Liver (tissue), 3 donors: ENCODE measurements at regions not wholly inside any gene's neighbourhood (a gene's known extent, or its start where the extent isn't known, plus 50 kb on each side); places are given as distances from the start of the nearest gene placed in this dataset.

ENCODE experiments used
- ATF3 ChIP-seq: IDR thresholded peaks from 2 replicates; pipeline ENCODE4 v1.6.1; 2016; ENCODE audit warnings: antibody characterized with exemption
- GABPA ChIP-seq, 2 donors: IDR thresholded peaks in 1 of 2; conservative IDR thresholded peaks in 1 of 2; 2 replicates each; pipeline ENCODE4 v1.6.1; 2016; ENCODE audit warnings: antibody characterized with exemption in 2 of 2, mild to moderate bottlenecking in 1 of 2, moderate library complexity in 1 of 2
- HNF4A ChIP-seq, 2 donors: conservative IDR thresholded peaks; 2 replicates each; pipeline ENCODE4 v1.6.1; 2016; ENCODE audit warnings: antibody characterized with exemption in 2 of 2, mild to moderate bottlenecking in 2 of 2
- JUND ChIP-seq, 2 donors: IDR thresholded peaks; 2 replicates each; pipeline ENCODE4 v1.6.1; 2016; ENCODE audit warnings: antibody characterized with exemption in 2 of 2
- MAX ChIP-seq: IDR thresholded peaks from 2 replicates; pipeline ENCODE4 v1.6.1; 2016; ENCODE audit warnings: antibody characterized with exemption
- RAD21 ChIP-seq, 2 donors: IDR thresholded peaks; 2 replicates each; pipeline ENCODE4 v1.6.1; 2016; ENCODE audit warnings: antibody characterized with exemption in 2 of 2, mild to moderate bottlenecking in 2 of 2
- RXRA ChIP-seq, 2 donors: IDR thresholded peaks; 2 replicates each; pipeline ENCODE4 v1.6.1; 2017 to 2018; ENCODE audit warnings: antibody characterized with exemption in 2 of 2, mild to moderate bottlenecking in 1 of 2
- SP1 ChIP-seq: IDR thresholded peaks from 2 replicates; pipeline ENCODE4 v1.6.1; 2018; ENCODE audit warnings: antibody characterized with exemption, mild to moderate bottlenecking
- TAF1 ChIP-seq: conservative IDR thresholded peaks from 2 replicates; pipeline ENCODE4 v1.6.1; 2016; ENCODE audit warnings: antibody characterized with exemption, mild to moderate bottlenecking
- YY1 ChIP-seq: IDR thresholded peaks from 2 replicates; pipeline ENCODE4 v1.6.1; 2016; ENCODE audit warnings: antibody characterized with exemption, mild to moderate bottlenecking
- TF ChIP-seq, protein P1 (sequence below): fragments of 150-350 bp; IDR thresholded peaks from 2 replicates; pipeline ENCODE4 v1.5.1; 2017; ENCODE audit warnings: improper control_type of control experiment, low read depth, low read length; ENCODE audit not compliant: missing input control
- TF ChIP-seq, protein P2 (sequence below): IDR thresholded peaks from 2 replicates; pipeline ENCODE4 v1.6.1; 2016; ENCODE audit warnings: antibody characterized with exemption, mild to moderate bottlenecking
- TF ChIP-seq, protein P3 (sequence below): IDR thresholded peaks from 2 replicates; pipeline ENCODE4 v1.6.1; 2016; ENCODE audit warnings: antibody characterized with exemption
- donor health status: healthy.
- donor health status: healthy.

DNA sequence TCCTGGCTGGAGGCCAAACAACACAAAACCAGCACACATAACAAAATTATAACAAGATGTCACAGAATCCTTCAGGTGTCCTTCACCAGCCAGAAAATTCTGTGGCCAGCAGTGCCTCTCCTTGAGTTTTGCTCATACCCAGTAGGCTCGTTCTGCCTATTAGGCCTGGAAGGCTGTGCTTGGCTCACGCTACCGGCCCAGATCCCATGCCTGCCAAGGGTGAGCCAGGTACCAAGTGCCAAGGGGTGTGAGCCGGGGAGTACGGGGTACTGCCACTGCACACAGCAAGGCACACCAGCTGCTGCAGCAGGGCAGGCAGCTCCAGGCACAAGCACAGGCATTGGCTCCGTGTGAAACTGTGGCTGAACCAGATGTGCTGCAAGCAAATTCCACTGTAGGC, 1562.0 kb downstream of the REEP3 start:
- TF ChIP-seq MAX (no peak), JUND (IDR thresholded peaks at IDR 0.05) (no peak), RAD21 (IDR thresholded peaks at IDR 0.05) (no peak), YY1 (no peak), RXRA (IDR thresholded peaks at IDR 0.05) (no peak), SP1 (no peak), ATF3 (no peak), GABPA (IDR thresholded peaks at IDR 0.05 in 1 of 2, conservative IDR thresholded peaks at IDR 0.05 in 1 of 2) (no peak), HNF4A (conservative IDR thresholded peaks at IDR 0.05) (no peak), TAF1 (no peak)
- TF ChIP-seq, protein P1, sequence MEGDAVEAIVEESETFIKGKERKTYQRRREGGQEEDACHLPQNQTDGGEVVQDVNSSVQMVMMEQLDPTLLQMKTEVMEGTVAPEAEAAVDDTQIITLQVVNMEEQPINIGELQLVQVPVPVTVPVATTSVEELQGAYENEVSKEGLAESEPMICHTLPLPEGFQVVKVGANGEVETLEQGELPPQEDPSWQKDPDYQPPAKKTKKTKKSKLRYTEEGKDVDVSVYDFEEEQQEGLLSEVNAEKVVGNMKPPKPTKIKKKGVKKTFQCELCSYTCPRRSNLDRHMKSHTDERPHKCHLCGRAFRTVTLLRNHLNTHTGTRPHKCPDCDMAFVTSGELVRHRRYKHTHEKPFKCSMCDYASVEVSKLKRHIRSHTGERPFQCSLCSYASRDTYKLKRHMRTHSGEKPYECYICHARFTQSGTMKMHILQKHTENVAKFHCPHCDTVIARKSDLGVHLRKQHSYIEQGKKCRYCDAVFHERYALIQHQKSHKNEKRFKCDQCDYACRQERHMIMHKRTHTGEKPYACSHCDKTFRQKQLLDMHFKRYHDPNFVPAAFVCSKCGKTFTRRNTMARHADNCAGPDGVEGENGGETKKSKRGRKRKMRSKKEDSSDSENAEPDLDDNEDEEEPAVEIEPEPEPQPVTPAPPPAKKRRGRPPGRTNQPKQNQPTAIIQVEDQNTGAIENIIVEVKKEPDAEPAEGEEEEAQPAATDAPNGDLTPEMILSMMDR, result no peak
- TF ChIP-seq, protein P2, sequence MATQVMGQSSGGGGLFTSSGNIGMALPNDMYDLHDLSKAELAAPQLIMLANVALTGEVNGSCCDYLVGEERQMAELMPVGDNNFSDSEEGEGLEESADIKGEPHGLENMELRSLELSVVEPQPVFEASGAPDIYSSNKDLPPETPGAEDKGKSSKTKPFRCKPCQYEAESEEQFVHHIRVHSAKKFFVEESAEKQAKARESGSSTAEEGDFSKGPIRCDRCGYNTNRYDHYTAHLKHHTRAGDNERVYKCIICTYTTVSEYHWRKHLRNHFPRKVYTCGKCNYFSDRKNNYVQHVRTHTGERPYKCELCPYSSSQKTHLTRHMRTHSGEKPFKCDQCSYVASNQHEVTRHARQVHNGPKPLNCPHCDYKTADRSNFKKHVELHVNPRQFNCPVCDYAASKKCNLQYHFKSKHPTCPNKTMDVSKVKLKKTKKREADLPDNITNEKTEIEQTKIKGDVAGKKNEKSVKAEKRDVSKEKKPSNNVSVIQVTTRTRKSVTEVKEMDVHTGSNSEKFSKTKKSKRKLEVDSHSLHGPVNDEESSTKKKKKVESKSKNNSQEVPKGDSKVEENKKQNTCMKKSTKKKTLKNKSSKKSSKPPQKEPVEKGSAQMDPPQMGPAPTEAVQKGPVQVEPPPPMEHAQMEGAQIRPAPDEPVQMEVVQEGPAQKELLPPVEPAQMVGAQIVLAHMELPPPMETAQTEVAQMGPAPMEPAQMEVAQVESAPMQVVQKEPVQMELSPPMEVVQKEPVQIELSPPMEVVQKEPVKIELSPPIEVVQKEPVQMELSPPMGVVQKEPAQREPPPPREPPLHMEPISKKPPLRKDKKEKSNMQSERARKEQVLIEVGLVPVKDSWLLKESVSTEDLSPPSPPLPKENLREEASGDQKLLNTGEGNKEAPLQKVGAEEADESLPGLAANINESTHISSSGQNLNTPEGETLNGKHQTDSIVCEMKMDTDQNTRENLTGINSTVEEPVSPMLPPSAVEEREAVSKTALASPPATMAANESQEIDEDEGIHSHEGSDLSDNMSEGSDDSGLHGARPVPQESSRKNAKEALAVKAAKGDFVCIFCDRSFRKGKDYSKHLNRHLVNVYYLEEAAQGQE, result no peak
- TF ChIP-seq, protein P3, sequence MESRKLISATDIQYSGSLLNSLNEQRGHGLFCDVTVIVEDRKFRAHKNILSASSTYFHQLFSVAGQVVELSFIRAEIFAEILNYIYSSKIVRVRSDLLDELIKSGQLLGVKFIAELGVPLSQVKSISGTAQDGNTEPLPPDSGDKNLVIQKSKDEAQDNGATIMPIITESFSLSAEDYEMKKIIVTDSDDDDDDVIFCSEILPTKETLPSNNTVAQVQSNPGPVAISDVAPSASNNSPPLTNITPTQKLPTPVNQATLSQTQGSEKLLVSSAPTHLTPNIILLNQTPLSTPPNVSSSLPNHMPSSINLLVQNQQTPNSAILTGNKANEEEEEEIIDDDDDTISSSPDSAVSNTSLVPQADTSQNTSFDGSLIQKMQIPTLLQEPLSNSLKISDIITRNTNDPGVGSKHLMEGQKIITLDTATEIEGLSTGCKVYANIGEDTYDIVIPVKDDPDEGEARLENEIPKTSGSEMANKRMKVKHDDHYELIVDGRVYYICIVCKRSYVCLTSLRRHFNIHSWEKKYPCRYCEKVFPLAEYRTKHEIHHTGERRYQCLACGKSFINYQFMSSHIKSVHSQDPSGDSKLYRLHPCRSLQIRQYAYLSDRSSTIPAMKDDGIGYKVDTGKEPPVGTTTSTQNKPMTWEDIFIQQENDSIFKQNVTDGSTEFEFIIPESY, result no peak
